ENCODE measurements at regions not wholly inside any gene's neighbourhood (a gene's known extent, or its start where the extent isn't known, plus 50 kb on each side); places are given as distances from the start of the nearest gene placed in this dataset.

DNA sequence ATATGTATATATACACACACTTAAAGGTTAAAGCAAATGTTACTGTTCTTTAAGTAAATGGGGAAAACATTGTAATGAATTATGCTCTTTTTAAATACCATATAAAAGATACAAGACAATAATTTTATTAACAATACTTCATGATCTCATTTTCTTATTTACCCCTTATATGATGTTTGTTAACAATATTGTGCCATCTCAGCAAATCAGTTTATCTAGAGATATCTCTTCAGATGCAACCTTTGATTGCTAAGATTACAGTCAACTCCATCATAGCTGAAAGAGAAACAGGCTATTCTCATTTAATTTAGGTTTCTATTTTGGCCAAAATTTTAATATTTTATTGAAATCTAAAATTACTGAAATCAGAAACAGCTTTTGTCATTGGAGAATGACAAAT, 197.9 kb downstream of the CALCRL start:
- in situ Hi-C loops (cut with MboI; ENCODE audit: low sequenced_read_pairs): no loop called here
- H3K18ac ChIP-seq (ENCODE audit: low read depth, low read length): no peak overlapping the region
- ATAC-seq (ENCODE audit: low read depth) (no peak), DNase-seq (no peak)
- H3K4me1 ChIP-seq (ENCODE audit: control insufficient read depth, insufficient read depth, low read length): no peaks in the 10 kb centered on the region
- no peak overlapping the region for H3K4me2 ChIP-seq (ENCODE audit: low read depth, low read length)
- H3K9ac ChIP-seq (ENCODE audit: low read depth, low read length): no peak overlapping the region
- no peaks in the 10 kb centered on the region for H4K20me1 ChIP-seq (ENCODE audit: insufficient read depth, low read length)
- H3K4me3 ChIP-seq (ENCODE audit: insufficient read depth, low read depth, low read length): no peak overlapping the region
- no peak overlapping the region for H2BK5ac ChIP-seq (ENCODE audit: low read depth, low read length, poor library complexity, severe bottlenecking)
- CTCF ChIA-PET: no interaction called here
- H3K79me1 ChIP-seq (ENCODE audit: low read depth in 1 of 2, low read length in 2 of 2): no peaks in the 10 kb centered on the region
- TF ChIP-seq MAFK (IDR thresholded peaks at IDR 0.05; ENCODE audit: low read depth, low read length) (peak; percentile 66), MXI1 (IDR thresholded peaks at IDR 0.05; ENCODE audit: borderline replicate concordance, low read depth, low read length) (no peak)
- H2AFZ ChIP-seq (replicated peaks; ENCODE audit: low read length, poor library complexity): no peak overlapping the region
- H4K91ac ChIP-seq (ENCODE audit: insufficient read depth, low read depth, low read length): no peak overlapping the region
- no peak overlapping the region for H2BK20ac ChIP-seq (ENCODE audit: low read depth, low read length)
- H3K9me3 ChIP-seq (ENCODE audit: control insufficient read depth, insufficient read depth, low read length): no peaks in the 10 kb centered on the region
- H3K4ac ChIP-seq (ENCODE audit: low read depth, low read length): no peak overlapping the region
- no peak overlapping the region for H2AK5ac ChIP-seq (ENCODE audit: low read depth, low read length)
- H4K8ac ChIP-seq (ENCODE audit: low read depth in 2 of 2, low read length in 2 of 2): no peak overlapping the region
- dilution Hi-C loops (cut with HindIII; ENCODE audit: low sequenced_read_pairs, unreplicated experiment): no loop called here
- no peaks in the 10 kb centered on the region for H3K9me1 ChIP-seq (ENCODE audit: insufficient read depth, low read length)
- H2AK9ac ChIP-seq (replicated peaks; ENCODE audit: low read depth, low read length, poor library complexity): no peak overlapping the region
- H3K36me3 ChIP-seq (ENCODE audit: control insufficient read depth, insufficient read depth, low read length): no peaks in the 10 kb centered on the region
- POLR2A ChIA-PET (ENCODE audit: unreplicated experiment): no interaction called here
- H2BK15ac ChIP-seq (ENCODE audit: low read depth, low read length): no peak overlapping the region
- no peak overlapping the region for H4K5ac ChIP-seq (ENCODE audit: low read depth, low read length)
- H3K23ac ChIP-seq (ENCODE audit: low read depth, low read length): no peak overlapping the region
- BruUV-seq (replicated peaks): no TSS peak
- no peak overlapping the region for H3K14ac ChIP-seq (replicated peaks; ENCODE audit: low read depth, low read length)
- intact Hi-C loops (cut with micrococcal nuclease): no loop called here
- no peak overlapping the region for H3K27ac ChIP-seq (ENCODE audit: insufficient read depth, low read length)
- H3K27me3 ChIP-seq (ENCODE audit: control insufficient read depth, insufficient read depth, low read length): no peaks in the 10 kb centered on the region
- H2BK120ac ChIP-seq (ENCODE audit: low read depth, low read length): no peak overlapping the region
- H3K56ac ChIP-seq (ENCODE audit: extremely low read depth, insufficient read depth, low read length): no peak overlapping the region
